GM23338 (cell line): ENCODE measurements at regions not wholly inside any gene's neighbourhood (a gene's known extent, or its start where the extent isn't known, plus 50 kb on each side); places are given as distances from the start of the nearest gene placed in this dataset.

Experiments used
- ATAC-seq: fragments of 200-7000 bp; cut with Tn5 transposase; 3 replicates; pipeline ENCODE4 v1.9.1; 2020
- DNase-seq: peaks from one replicate; pipeline ENCODE4 v3.0.0-alpha.2; 2015; ENCODE audit warnings: low spot score
- H2AFZ ChIP-seq: fragments of 200-600 bp; sonication (generic); 2 replicates; pipeline ENCODE4 v1.8.0; 2016; ENCODE audit warnings: antibody characterized with exemption, mild to moderate bottlenecking, moderate library complexity
- H3F3A ChIP-seq: fragments of 200-600 bp; sonication (generic); replicated peaks from 2 replicates; pipeline ENCODE4 v1.8.0; 2017; ENCODE audit warnings: antibody characterized with exemption, mixed run types, low read depth
- H3K27ac ChIP-seq: fragments of 200-600 bp; sonication (generic); 2 replicates; pipeline ENCODE4 v1.6.1; 2016; ENCODE audit warnings: low read depth
- H3K27me3 ChIP-seq: fragments of 200-600 bp; sonication (generic); 2 replicates; pipeline ENCODE4 v1.8.0; 2016; ENCODE audit warnings: mild to moderate bottlenecking, mixed run types, moderate library complexity; ENCODE audit not compliant: insufficient read depth
- H3K36me3 ChIP-seq: fragments of 200-600 bp; sonication (generic); 2 replicates; pipeline ENCODE4 v1.8.0; 2016; ENCODE audit warnings: mild to moderate bottlenecking; ENCODE audit not compliant: insufficient read depth
- H3K4me1 ChIP-seq: fragments of 200-600 bp; sonication (generic); 2 replicates; pipeline ENCODE4 v1.8.0; 2016; ENCODE audit warnings: mild to moderate bottlenecking, moderate library complexity; ENCODE audit not compliant: insufficient read depth
- H3K4me2 ChIP-seq: fragments of 200-600 bp; sonication (generic); 2 replicates; pipeline ENCODE4 v1.7.1; 2017; ENCODE audit warnings: mixed run types
- H3K4me3 ChIP-seq: fragments of 200-600 bp; sonication (generic); 2 replicates; pipeline ENCODE4 v1.6.1; 2016; ENCODE audit warnings: mixed run types
- H3K79me2 ChIP-seq: fragments of 200-600 bp; sonication (generic); replicated peaks from 2 replicates; pipeline ENCODE4 v1.8.0; 2017; ENCODE audit warnings: mild to moderate bottlenecking; ENCODE audit not compliant: insufficient read depth
- H3K9me2 ChIP-seq: fragments of 200-600 bp; sonication (generic); 2 replicates; pipeline ENCODE4 v1.8.0; 2017; ENCODE audit not compliant: insufficient read depth
- H4K20me1 ChIP-seq: fragments of 200-600 bp; sonication (generic); replicated peaks from 2 replicates; pipeline ENCODE4 v1.8.0; 2017; ENCODE audit warnings: mild to moderate bottlenecking; ENCODE audit not compliant: insufficient read depth
- H3K27ac Mint-ChIP-seq: 2 replicates; pipeline ENCODE4 v1.8.0; 2020; ENCODE audit warnings: inconsistent platforms, mild to moderate bottlenecking, moderate library complexity, mixed read lengths
- H3K27me3 Mint-ChIP-seq: 3 replicates; pipeline ENCODE4 v1.8.0; 2022; ENCODE audit warnings: low read depth, mild to moderate bottlenecking, moderate library complexity, mixed read lengths, inconsistent platforms; ENCODE audit not compliant: insufficient read depth, poor library complexity
- H3K36me3 Mint-ChIP-seq: 3 replicates; pipeline ENCODE4 v1.8.0; 2021; ENCODE audit warnings: low read depth, mild to moderate bottlenecking, inconsistent platforms, moderate library complexity, mixed read lengths
- H3K4me1 Mint-ChIP-seq: 3 replicates; pipeline ENCODE4 v1.8.0; 2020; ENCODE audit warnings: mild to moderate bottlenecking, inconsistent platforms, mixed read lengths
- H3K4me3 Mint-ChIP-seq: 3 replicates; pipeline ENCODE4 v1.8.0; 2021; ENCODE audit warnings: moderate library complexity, mild to moderate bottlenecking, inconsistent platforms, mixed read lengths
- H3K9me3 Mint-ChIP-seq: 3 replicates; pipeline ENCODE4 v1.8.0; 2020; ENCODE audit warnings: moderate library complexity, mild to moderate bottlenecking, inconsistent platforms, mixed read lengths
- CREB1 ChIP-seq: fragments of 250-450 bp; sonication (Bioruptor Pico); IDR thresholded peaks from 2 replicates; pipeline ENCODE4 v1.5.0; 2020; ENCODE audit warnings: low read depth, mild to moderate bottlenecking, moderate library complexity
- EZH2 ChIP-seq: fragments of 200-600 bp; sonication (generic); IDR thresholded peaks from one replicate; pipeline ENCODE4 v1.8.0; 2017; ENCODE audit warnings: antibody characterized with exemption, mild to moderate bottlenecking, low read depth; ENCODE audit not compliant: unreplicated experiment
- EZH2phosphoT487 ChIP-seq: fragments of 200-600 bp; sonication (generic); IDR thresholded peaks from one replicate; pipeline ENCODE4 v1.8.1; 2018; ENCODE audit warnings: antibody characterized with exemption; ENCODE audit not compliant: unreplicated experiment
- JUNB ChIP-seq: IDR thresholded peaks from one replicate; pipeline ENCODE4 v1.6.1; 2016; ENCODE audit warnings: antibody characterized with exemption; ENCODE audit not compliant: unreplicated experiment
- NANOG ChIP-seq: IDR thresholded peaks from 2 replicates; pipeline ENCODE4 v1.6.1; 2016; ENCODE audit warnings: antibody characterized with exemption, borderline replicate concordance
- POLR2AphosphoS5 ChIP-seq: IDR thresholded peaks from 2 replicates; pipeline ENCODE4 v1.6.1; 2016; ENCODE audit warnings: antibody characterized with exemption, low read depth
- STAT1 ChIP-seq: IDR thresholded peaks from one replicate; pipeline ENCODE4 v1.6.1; 2016; ENCODE audit warnings: antibody characterized with exemption; ENCODE audit not compliant: unreplicated experiment
- ZNF114 ChIP-seq: fragments of 250-450 bp; sonication (Bioruptor Pico); IDR thresholded peaks from 2 replicates; pipeline ENCODE4 v1.5.0; 2020; ENCODE audit warnings: mild to moderate bottlenecking, moderate library complexity
- ZNF331 ChIP-seq: fragments of 250-450 bp; sonication (Bioruptor Pico); IDR thresholded peaks from 2 replicates; pipeline ENCODE4 v1.5.0; 2020; ENCODE audit warnings: low read depth, mild to moderate bottlenecking, moderate library complexity
- TF ChIP-seq, protein P1 (sequence below), 2 experiments: fragments of 200-600 bp in 1 of 2; sonication (generic) in 1 of 2; conservative IDR thresholded peaks; 2 replicates each; pipeline versions ENCODE4 v1.5.1 to v1.6.1; 2016 to 2017; ENCODE audit warnings: antibody characterized with exemption in 2 of 2, low read depth in 2 of 2, mild to moderate bottlenecking in 2 of 2, moderate library complexity in 1 of 2
- TF ChIP-seq, protein P2 (sequence below): IDR thresholded peaks from one replicate; pipeline ENCODE4 v1.6.1; 2018; ENCODE audit warnings: antibody characterized with exemption; ENCODE audit not compliant: unreplicated experiment
- TF ChIP-seq, protein P3 (sequence below): IDR thresholded peaks from 2 replicates; pipeline ENCODE4 v1.6.1; 2016; ENCODE audit warnings: antibody characterized with exemption

DNA sequence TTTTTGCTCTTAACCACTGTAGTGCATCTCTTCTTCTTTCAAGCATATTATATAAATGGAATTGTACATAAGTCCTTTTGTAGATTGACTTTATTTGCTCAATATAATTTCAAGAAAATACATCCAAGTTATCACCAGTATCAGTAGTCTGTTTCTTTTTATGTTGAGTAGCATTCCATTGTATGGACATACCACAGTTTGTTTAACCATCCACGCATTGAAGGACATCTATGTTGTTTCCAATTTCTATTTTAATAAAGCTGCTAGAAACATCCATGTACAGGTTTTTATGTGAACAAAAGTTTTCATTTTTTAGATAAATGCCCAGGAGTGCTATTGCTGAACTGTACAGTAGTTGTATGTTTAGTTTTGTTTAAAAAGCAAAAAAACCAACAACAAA is 387.5 kb upstream of the SOX11 start (continued):
- TF ChIP-seq CREB1 (CRISPR knock-in tag) (no peak), EZH2phosphoT487 (no peak), ZNF114 (CRISPR knock-in tag) (no peak), EZH2 (no peak), NANOG (no peak), JUNB (no peak), STAT1 (no peak)
- TF ChIP-seq, protein P1, sequence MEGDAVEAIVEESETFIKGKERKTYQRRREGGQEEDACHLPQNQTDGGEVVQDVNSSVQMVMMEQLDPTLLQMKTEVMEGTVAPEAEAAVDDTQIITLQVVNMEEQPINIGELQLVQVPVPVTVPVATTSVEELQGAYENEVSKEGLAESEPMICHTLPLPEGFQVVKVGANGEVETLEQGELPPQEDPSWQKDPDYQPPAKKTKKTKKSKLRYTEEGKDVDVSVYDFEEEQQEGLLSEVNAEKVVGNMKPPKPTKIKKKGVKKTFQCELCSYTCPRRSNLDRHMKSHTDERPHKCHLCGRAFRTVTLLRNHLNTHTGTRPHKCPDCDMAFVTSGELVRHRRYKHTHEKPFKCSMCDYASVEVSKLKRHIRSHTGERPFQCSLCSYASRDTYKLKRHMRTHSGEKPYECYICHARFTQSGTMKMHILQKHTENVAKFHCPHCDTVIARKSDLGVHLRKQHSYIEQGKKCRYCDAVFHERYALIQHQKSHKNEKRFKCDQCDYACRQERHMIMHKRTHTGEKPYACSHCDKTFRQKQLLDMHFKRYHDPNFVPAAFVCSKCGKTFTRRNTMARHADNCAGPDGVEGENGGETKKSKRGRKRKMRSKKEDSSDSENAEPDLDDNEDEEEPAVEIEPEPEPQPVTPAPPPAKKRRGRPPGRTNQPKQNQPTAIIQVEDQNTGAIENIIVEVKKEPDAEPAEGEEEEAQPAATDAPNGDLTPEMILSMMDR (conservative IDR thresholded peaks at IDR 0.05; ENCODE audit: low read depth in 2 of 2), result no peak
- TF ChIP-seq, protein P2, sequence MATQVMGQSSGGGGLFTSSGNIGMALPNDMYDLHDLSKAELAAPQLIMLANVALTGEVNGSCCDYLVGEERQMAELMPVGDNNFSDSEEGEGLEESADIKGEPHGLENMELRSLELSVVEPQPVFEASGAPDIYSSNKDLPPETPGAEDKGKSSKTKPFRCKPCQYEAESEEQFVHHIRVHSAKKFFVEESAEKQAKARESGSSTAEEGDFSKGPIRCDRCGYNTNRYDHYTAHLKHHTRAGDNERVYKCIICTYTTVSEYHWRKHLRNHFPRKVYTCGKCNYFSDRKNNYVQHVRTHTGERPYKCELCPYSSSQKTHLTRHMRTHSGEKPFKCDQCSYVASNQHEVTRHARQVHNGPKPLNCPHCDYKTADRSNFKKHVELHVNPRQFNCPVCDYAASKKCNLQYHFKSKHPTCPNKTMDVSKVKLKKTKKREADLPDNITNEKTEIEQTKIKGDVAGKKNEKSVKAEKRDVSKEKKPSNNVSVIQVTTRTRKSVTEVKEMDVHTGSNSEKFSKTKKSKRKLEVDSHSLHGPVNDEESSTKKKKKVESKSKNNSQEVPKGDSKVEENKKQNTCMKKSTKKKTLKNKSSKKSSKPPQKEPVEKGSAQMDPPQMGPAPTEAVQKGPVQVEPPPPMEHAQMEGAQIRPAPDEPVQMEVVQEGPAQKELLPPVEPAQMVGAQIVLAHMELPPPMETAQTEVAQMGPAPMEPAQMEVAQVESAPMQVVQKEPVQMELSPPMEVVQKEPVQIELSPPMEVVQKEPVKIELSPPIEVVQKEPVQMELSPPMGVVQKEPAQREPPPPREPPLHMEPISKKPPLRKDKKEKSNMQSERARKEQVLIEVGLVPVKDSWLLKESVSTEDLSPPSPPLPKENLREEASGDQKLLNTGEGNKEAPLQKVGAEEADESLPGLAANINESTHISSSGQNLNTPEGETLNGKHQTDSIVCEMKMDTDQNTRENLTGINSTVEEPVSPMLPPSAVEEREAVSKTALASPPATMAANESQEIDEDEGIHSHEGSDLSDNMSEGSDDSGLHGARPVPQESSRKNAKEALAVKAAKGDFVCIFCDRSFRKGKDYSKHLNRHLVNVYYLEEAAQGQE, result no peak
- TF ChIP-seq, protein P3, sequence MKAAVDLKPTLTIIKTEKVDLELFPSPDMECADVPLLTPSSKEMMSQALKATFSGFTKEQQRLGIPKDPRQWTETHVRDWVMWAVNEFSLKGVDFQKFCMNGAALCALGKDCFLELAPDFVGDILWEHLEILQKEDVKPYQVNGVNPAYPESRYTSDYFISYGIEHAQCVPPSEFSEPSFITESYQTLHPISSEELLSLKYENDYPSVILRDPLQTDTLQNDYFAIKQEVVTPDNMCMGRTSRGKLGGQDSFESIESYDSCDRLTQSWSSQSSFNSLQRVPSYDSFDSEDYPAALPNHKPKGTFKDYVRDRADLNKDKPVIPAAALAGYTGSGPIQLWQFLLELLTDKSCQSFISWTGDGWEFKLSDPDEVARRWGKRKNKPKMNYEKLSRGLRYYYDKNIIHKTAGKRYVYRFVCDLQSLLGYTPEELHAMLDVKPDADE, result no peak

DNA sequence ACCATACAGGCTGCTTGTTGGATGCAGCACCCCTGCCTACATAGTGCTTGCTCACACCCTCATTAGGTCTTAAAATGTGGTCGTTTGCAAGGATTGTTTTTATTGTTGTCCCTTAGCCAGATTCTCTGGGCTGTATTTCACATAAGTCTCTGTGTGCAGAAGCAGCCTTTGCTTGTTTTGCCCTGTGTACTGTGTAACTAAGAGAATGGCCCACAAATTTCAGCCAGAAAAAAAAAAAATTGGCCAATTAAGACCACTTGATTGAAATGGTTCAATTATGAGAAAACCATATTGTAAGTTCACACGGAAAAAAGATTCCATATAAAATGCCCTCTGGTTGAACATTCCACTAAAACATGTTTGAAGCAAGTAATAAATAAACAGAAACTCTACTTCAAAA is 377.1 kb upstream of the SOX11 start:
- H3K4me1 Mint-ChIP-seq, result no peaks in the 10 kb centered on the region
- H3K27ac Mint-ChIP-seq, result no peak overlapping the region
- ATAC-seq (no peak), DNase-seq (no peak)
- H3K36me3 ChIP-seq, result no peaks in the 10 kb centered on the region
- no peaks in the 10 kb centered on the region for H3K27me3 ChIP-seq
- no peak overlapping the region for H3K4me2 ChIP-seq
- H3F3A ChIP-seq, result no peaks in the 10 kb centered on the region
- no peak overlapping the region for H3K27ac ChIP-seq
- no peaks in the 10 kb centered on the region for H3K4me1 ChIP-seq
- no peaks in the 10 kb centered on the region for H3K9me2 ChIP-seq
- no peak overlapping the region for H2AFZ ChIP-seq
- no peak overlapping the region for H3K4me3 Mint-ChIP-seq
- no peaks in the 10 kb centered on the region for H3K79me2 ChIP-seq
- H3K4me3 ChIP-seq, result no peak overlapping the region
- H3K36me3 Mint-ChIP-seq, result no peaks in the 10 kb centered on the region; the same call in 2 of the 3 replicates
- peaks cover 2% of the 10 kb centered on the region for H3K27me3 Mint-ChIP-seq
- H4K20me1 ChIP-seq, result no peaks in the 10 kb centered on the region
- H3K9me3 Mint-ChIP-seq, result peaks cover 81% of the 10 kb centered on the region
- TF ChIP-seq CREB1 (CRISPR knock-in tag) (no peak), ZNF331 (no peak), NANOG (no peak), STAT1 (no peak), EZH2 (no peak), EZH2phosphoT487 (no peak), POLR2AphosphoS5 (no peak)
- TF ChIP-seq, protein P1 (conservative IDR thresholded peaks at IDR 0.05; ENCODE audit: low read depth in 2 of 2), result no peak
- TF ChIP-seq, protein P3, result no peak
- TF ChIP-seq, protein P2, result no peak
